Testis (tissue), 2 donors: ENCODE measurements at regions not wholly inside any gene's neighbourhood (a gene's known extent, or its start where the extent isn't known, plus 50 kb on each side); places are given as distances from the start of the nearest gene placed in this dataset.
"Not testable (repeated sequence)": the region's sequence is repeated elsewhere in the genome, so short reads cannot be mapped to it uniquely, and the experiment has no call there.

ENCODE experiments used
- DNase-seq: peaks from one replicate; pipeline ENCODE4 v3.0.0-alpha.2; 2019
- H3K27ac ChIP-seq, 2 donors: fragments of 200-600 bp; sonication (generic); one replicate each; pipeline ENCODE4 v1.5.1; 2019
- H3K27me3 ChIP-seq: fragments of 200-600 bp; sonication (generic); one replicate; pipeline ENCODE4 v1.5.1; 2019
- H3K36me3 ChIP-seq: fragments of 200-600 bp; sonication (generic); one replicate; pipeline ENCODE4 v1.5.1; 2017; ENCODE audit warnings: low read depth; ENCODE audit errors: missing control alignments
- H3K4me1 ChIP-seq: fragments of 200-600 bp; sonication (generic); one replicate; pipeline ENCODE4 v1.5.1; 2019
- H3K4me3 ChIP-seq, 2 donors: fragments of 200-600 bp; sonication (generic); one replicate each; pipeline ENCODE4 v1.5.1; 2017 to 2019
- H3K9me3 ChIP-seq: fragments of 200-600 bp; sonication (generic); one replicate; pipeline ENCODE4 v1.5.1; 2017
- CTCF ChIP-seq, 3 experiments: fragments of 450-650 bp in 2 of 3; fragments of 200-600 bp in 1 of 3; sonication (generic) in 1 of 3; IDR thresholded peaks; one replicate each; pipeline ENCODE4 v1.5.1; 2016 to 2019; ENCODE audit warnings: antibody characterized with exemption in 3 of 3, mild to moderate bottlenecking in 2 of 3, moderate library complexity in 1 of 3
- POLR2A ChIP-seq: fragments of 450-650 bp; IDR thresholded peaks from one replicate; pipeline ENCODE4 v1.6.1; 2017; ENCODE audit warnings: antibody characterized with exemption, mild to moderate bottlenecking, moderate library complexity
- WGBS, 2 donors: methylation state at CpG; one replicate each; pipeline ENCODE4 v1.1.5; 2018; 5-methylcytosine and 5-hydroxymethylcytosine counted together
- intact Hi-C: fragments of 100-400 bp; cut with DNase I; formaldehyde crosslinking; loops from one replicate; pipeline ENCODE4 v1.15.1; 2023; ENCODE audit warnings: low total_unique reads

GRCh38 chr15:66997212-66997611 is 68.2 kb upstream of the SMAD3 start:
- DNase-seq: no peak
- Histone ChIP-seq H3K9me3 (no peaks in the 10 kb centered on the region), H3K4me3 (no peak overlapping the region), H3K27me3 (no peaks in the 10 kb centered on the region), H3K36me3 (no peaks in the 10 kb centered on the region), H3K4me1 (no peaks in the 10 kb centered on the region), H3K27ac (no peak overlapping the region)
- WGBS, 2 donors: 73 to 82% methylated on average over 3 of the region's 3 CpGs
- intact Hi-C loops: no loop called here
- TF ChIP-seq CTCF (IDR thresholded peaks at IDR 0.05) (no peak), POLR2A (no peak)

GRCh38 chr15:66998234-66998633 is 67.2 kb upstream of the SMAD3 start:
- H3K4me1 ChIP-seq, H3K27me3 ChIP-seq, H3K4me3 ChIP-seq, H3K36me3 ChIP-seq, H3K9me3 ChIP-seq, H3K27ac ChIP-seq, DNase-seq, intact Hi-C loops: not testable (repeated sequence)
- WGBS, 2 donors: 94 to 100% methylated on average over 1 of the region's 1 CpG

GRCh38 chr15:66999046-66999968 is 66.1 kb upstream of the SMAD3 start:
- 81 to 85% methylated on average over 1 of the region's 1 CpG for WGBS, 2 donors
- intact Hi-C loops: no loop called here
- no peak for DNase-seq

GRCh38 chr15:67000896-67001295 is 64.5 kb upstream of the SMAD3 start:
- no peak overlapping the region for H3K27ac ChIP-seq
- no peak overlapping the region for H3K4me3 ChIP-seq
- no peaks in the 10 kb centered on the region for H3K27me3 ChIP-seq
- DNase-seq: no peak
- no peaks in the 10 kb centered on the region for H3K36me3 ChIP-seq
- intact Hi-C loops: no loop called here
- 80 to 86% methylated on average over 14 of the region's 14 CpGs for WGBS, 2 donors
- no peaks in the 10 kb centered on the region for H3K9me3 ChIP-seq
- TF ChIP-seq POLR2A: no peak
- no peak for TF ChIP-seq CTCF (IDR thresholded peaks at IDR 0.05)
- H3K4me1 ChIP-seq: no peaks in the 10 kb centered on the region

More at GRCh38 chr15:66999046-66999968, 66.1 kb upstream of the SMAD3 start:
- no peak overlapping the region for H3K4me3 ChIP-seq
- H3K27ac ChIP-seq: no peak overlapping the region
- H3K4me1 ChIP-seq: no peaks in the 10 kb centered on the region
- TF ChIP-seq POLR2A (no peak), CTCF (IDR thresholded peaks at IDR 0.05) (no peak)
- no peaks in the 10 kb centered on the region for H3K9me3 ChIP-seq
- no peaks in the 10 kb centered on the region for H3K36me3 ChIP-seq
- H3K27me3 ChIP-seq: no peaks in the 10 kb centered on the region

- intact Hi-C loops: no loop called here
- no peak overlapping the region for H3K4me3 ChIP-seq
- H3K36me3 ChIP-seq: no peaks in the 10 kb centered on the region
- no peaks in the 10 kb centered on the region for H3K27me3 ChIP-seq
- H3K27ac ChIP-seq: no peak overlapping the region
- no peaks in the 10 kb centered on the region for H3K9me3 ChIP-seq
- no peaks in the 10 kb centered on the region for H3K4me1 ChIP-seq
- TF ChIP-seq POLR2A (no peak), CTCF (IDR thresholded peaks at IDR 0.05) (no peak)
- no peak for DNase-seq
Observed at GRCh38 chr15:67002368-67002767, 63.0 kb upstream of the SMAD3 start.
